Stomach (tissue), 8 donors: ENCODE measurements at regions not wholly inside any gene's neighbourhood (a gene's known extent, or its start where the extent isn't known, plus 50 kb on each side); places are given as distances from the start of the nearest gene placed in this dataset.
A peak's percentile ranks its signal among the peaks of the same experiment; 100 is the strongest.

Source experiments
- DNase-seq, 2 donors: peaks; one replicate each; pipeline versions ENCODE4 v3.0.0 to v3.0.0-alpha.2; 2013 to 2019
- H3K27ac ChIP-seq, 5 donors: fragments of 200-600 bp in 4 of 5; sonication (generic) in 4 of 5; one replicate each; pipeline ENCODE4 v1.5.1; 2013 to 2019; ENCODE audit warnings: mild to moderate bottlenecking in 1 of 5, moderate library complexity in 1 of 5
- H3K27me3 ChIP-seq, 3 donors: fragments of 200-600 bp; sonication (generic); one replicate each; pipeline ENCODE4 v1.5.1; 2017 to 2019; ENCODE audit warnings: mixed run types in 1 of 3
- H3K36me3 ChIP-seq, 4 donors: fragments of 200-600 bp; sonication (generic); 1 replicate in 3 of 4; 2 replicates in 1 of 4; pipeline ENCODE4 v1.5.1; 2016 to 2019
- H3K4me1 ChIP-seq, 4 donors: fragments of 200-600 bp; sonication (generic); one replicate each; pipeline ENCODE4 v1.5.1; 2016 to 2019
- H3K4me3 ChIP-seq, 4 donors: fragments of 200-600 bp; sonication (generic) in 3 of 4; one replicate each; pipeline ENCODE4 v1.5.1; 2016 to 2019; ENCODE audit warnings: mild to moderate bottlenecking in 1 of 4
- H3K9me3 ChIP-seq, 4 donors: fragments of 200-600 bp; sonication (generic); one replicate each; pipeline ENCODE4 v1.5.1; 2016 to 2019
- EP300 ChIP-seq: sonication (generic); formaldehyde crosslinking; IDR thresholded peaks from one replicate; pipeline ENCODE4 v1.6.1; 2017; ENCODE audit warnings: antibody characterized with exemption
- POLR2A ChIP-seq, 4 donors: fragments of 450-650 bp; IDR thresholded peaks; one replicate each; pipeline ENCODE4 v1.6.1; 2016; ENCODE audit warnings: antibody characterized with exemption in 4 of 4, control low read depth in 2 of 4, mild to moderate bottlenecking in 1 of 4, moderate library complexity in 1 of 4
- POLR2AphosphoS5 ChIP-seq, 3 donors: sonication (generic); formaldehyde crosslinking; IDR thresholded peaks; one replicate each; pipeline ENCODE4 v1.6.1; 2016; ENCODE audit warnings: antibody characterized with exemption in 3 of 3
- WGBS, 5 donors: extraction: QIAGEN DNeasy Blood & Tissue Kit in 3 of 5; methylation state at CpG; one replicate each; pipeline versions ENCODE4 v1.1.5 to v1.1.7; 2013 to 2018; 5-methylcytosine and 5-hydroxymethylcytosine counted together
- intact Hi-C: fragments of 100-400 bp; cut with DNase I; formaldehyde crosslinking; loops from one replicate; pipeline ENCODE4 v1.15.1; 2023; ENCODE audit warnings: low total_unique reads
- small RNA-seq, 4 donors: library from RNA; depleted of rRNA; stranded (forward); fragments of <200 nt; gene quantifications; one replicate each; pipeline ENCODE3, GENCODE V24; 2016
- TF ChIP-seq, protein P1 (sequence below), 7 experiments: fragments of 450-650 bp in 4 of 7; fragments of 200-600 bp in 3 of 7; sonication (generic) in 3 of 7; IDR thresholded peaks; one replicate each; pipeline ENCODE4 v1.5.1; 2016 to 2019; ENCODE audit warnings: antibody characterized with exemption in 7 of 7, control low read depth in 2 of 7, mild to moderate bottlenecking in 1 of 7
- donor health status: healthy with polysubstance abuse.
- donor health status: Bipolar disorder and iron deficiency.
- donor health status: healthy.

DNA sequence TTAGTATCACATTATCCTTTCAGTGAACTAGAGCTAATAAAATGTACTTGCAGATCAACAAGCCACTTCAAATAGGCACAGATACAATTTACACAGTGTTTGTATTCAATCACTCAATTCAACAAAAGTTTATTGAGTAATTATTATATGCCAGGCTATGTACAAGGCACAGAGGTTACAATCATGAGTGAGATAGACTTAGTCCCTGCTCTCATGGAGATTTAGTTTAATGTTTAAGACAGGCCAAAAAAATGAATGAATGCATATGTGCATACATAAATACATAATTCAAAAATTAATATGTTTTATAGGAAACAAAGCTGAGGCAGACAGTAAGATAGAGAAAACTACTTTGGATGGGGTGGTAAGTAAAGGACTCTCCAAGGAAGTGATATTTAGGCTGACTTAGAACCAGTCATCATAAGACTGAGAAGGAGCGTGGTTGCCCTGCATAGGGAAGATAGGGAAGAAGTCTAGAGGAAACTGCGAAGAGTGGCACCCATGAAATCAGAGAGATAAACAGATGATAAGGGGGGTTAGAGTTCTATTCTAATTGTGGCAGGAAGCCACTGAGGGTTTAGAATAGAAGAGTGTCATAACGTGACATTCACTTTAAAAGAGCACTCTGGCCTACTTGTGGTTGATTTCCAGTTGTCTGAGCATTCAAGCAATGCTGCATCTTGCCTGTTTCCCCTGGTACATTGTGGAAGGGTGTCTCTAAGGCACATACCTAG, 49.7 kb upstream of the GRAMD2B start:
- peak overlapping the region in 1 of 4 donors; percentile 48 for H3K4me3 ChIP-seq

More for the DNA sequence above, 49.7 kb upstream of the GRAMD2B start:
- H3K9me3 ChIP-seq = no peaks in the 10 kb centered on the region
- 35 to 56% (median 47%) methylated on average over 3 of the region's 3 CpGs for WGBS, 5 donors
- no peaks in the 10 kb centered on the region for H3K36me3 ChIP-seq
- peak overlapping the region in 1 of 5 donors; percentile 30 for H3K27ac ChIP-seq
- intact Hi-C loops = no loop called here
- TF ChIP-seq POLR2AphosphoS5 (IDR thresholded peaks at IDR 0.05) (no peak), POLR2A (IDR thresholded peaks at IDR 0.05) (no peak), EP300 (no peak)
- TF ChIP-seq, protein P1, sequence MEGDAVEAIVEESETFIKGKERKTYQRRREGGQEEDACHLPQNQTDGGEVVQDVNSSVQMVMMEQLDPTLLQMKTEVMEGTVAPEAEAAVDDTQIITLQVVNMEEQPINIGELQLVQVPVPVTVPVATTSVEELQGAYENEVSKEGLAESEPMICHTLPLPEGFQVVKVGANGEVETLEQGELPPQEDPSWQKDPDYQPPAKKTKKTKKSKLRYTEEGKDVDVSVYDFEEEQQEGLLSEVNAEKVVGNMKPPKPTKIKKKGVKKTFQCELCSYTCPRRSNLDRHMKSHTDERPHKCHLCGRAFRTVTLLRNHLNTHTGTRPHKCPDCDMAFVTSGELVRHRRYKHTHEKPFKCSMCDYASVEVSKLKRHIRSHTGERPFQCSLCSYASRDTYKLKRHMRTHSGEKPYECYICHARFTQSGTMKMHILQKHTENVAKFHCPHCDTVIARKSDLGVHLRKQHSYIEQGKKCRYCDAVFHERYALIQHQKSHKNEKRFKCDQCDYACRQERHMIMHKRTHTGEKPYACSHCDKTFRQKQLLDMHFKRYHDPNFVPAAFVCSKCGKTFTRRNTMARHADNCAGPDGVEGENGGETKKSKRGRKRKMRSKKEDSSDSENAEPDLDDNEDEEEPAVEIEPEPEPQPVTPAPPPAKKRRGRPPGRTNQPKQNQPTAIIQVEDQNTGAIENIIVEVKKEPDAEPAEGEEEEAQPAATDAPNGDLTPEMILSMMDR (IDR thresholded peaks at IDR 0.05) = no peak
- no peaks in the 10 kb centered on the region for H3K27me3 ChIP-seq
- peaks cover 13 to 39% (median 29%) of the 10 kb centered on the region in 4 donors for H3K4me1 ChIP-seq
- DNase-seq = peak in 1 of 2 donors; percentile 40

Small RNAs in the stretch of these regions (small RNA-seq; reads per million reads assigned to genes)
- 0 reads per million in 4 donors for gene HMGB1P22
- 0 reads per million in 4 donors for gene RN7SKP117
